Caki2 (cell line): ENCODE measurements at regions not wholly inside any gene's neighbourhood (a gene's known extent, or its start where the extent isn't known, plus 50 kb on each side); places are given as distances from the start of the nearest gene placed in this dataset.

Experiments used
- DNase-seq: peaks from one replicate; pipeline ENCODE4 v3.0.0-alpha.2; 2015; ENCODE audit warnings: low read depth
- in situ Hi-C: cut with HindIII; loops from 2 replicates; pipeline ENCODE4 v1.10.0; 2016; ENCODE audit warnings: low sequenced_read_pairs, low pct_unique_long_range_greater_than_20kb, mixed read lengths

GRCh38 chr4:121455285-121455684 lies 74.5 kb upstream of the QRFPR start:
- in situ Hi-C loops, result no loop called here
- DNase-seq, result no peak

GRCh38 chr4:121454251-121454979 lies 73.6 kb upstream of the QRFPR start:
- no peak for DNase-seq
- in situ Hi-C loops, result no loop called here

DNA sequence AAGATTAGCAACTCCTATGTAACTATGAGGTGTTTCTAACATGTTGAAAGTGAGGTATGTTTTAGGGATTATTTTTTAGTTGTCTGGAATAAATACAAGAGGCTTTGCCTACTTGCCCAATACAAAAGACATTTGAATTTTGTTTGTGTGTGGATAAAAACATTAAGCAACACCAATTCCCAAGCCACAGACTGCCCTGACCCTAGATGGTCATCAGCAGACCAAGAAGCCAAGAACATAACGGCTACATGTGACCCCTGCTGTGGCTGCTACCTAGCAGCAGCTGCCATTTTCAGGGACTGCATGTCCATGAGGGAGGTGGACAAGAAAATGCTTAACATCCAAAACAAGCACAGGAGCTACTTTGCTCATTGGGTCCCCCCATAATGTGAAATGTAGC lies 70.5 kb upstream of the QRFPR start:
- in situ Hi-C loops, result no loop called here
- no peak for DNase-seq

- in situ Hi-C loops, result no loop called here
These were observed 68.6 kb upstream of the QRFPR start for GRCh38 chr4:121449416-121449815.

GRCh38 chr4:121448231-121448630 lies 67.4 kb upstream of the QRFPR start:
- in situ Hi-C loops, result no loop called here
- peak; percentile 80 for DNase-seq

More at GRCh38 chr4:121449416-121449815, 68.6 kb upstream of the QRFPR start:
- DNase-seq, result peak; percentile 83

- in situ Hi-C loops, result no loop called here
- no peak for DNase-seq
These were observed 58.9 kb upstream of the QRFPR start for GRCh38 chr4:121439669-121440068.
